H1 (cell line): ENCODE measurements at regions not wholly inside any gene's neighbourhood (a gene's known extent, or its start where the extent isn't known, plus 50 kb on each side); places are given as distances from the start of the nearest gene placed in this dataset.

Experiments
- BCL11A ChIP-seq, 2 experiments: IDR thresholded peaks; one replicate each; pipeline ENCODE4 v1.6.1; 2011; ENCODE audit warnings: low read depth in 2 of 2, low read length in 2 of 2, mild to moderate bottlenecking in 2 of 2
- CHD7 ChIP-seq: fragments of 300-600 bp; sonication (generic); IDR thresholded peaks from 2 replicates; pipeline ENCODE4 v1.7.1; 2012; ENCODE audit warnings: low read length, moderate library complexity, mild to moderate bottlenecking, inconsistent platforms; ENCODE audit not compliant: insufficient replicate concordance
- RBBP5 ChIP-seq: IDR thresholded peaks from 2 replicates; pipeline ENCODE4 v1.7.1; 2012; ENCODE audit warnings: low read depth, mild to moderate bottlenecking, inconsistent platforms, low read length, moderate library complexity, borderline replicate concordance
- RNF2 ChIP-seq: fragments of 200-900, 300-1000 bp; sonication (generic); IDR thresholded peaks from 2 replicates; pipeline ENCODE4 v1.7.1; 2016; ENCODE audit warnings: borderline replicate concordance, low read depth, mild to moderate bottlenecking, antibody characterized with exemption, low read length; ENCODE audit not compliant: poor library complexity, severe bottlenecking; ENCODE audit errors: missing control alignments
- SIN3A ChIP-seq, 2 experiments: IDR thresholded peaks in 1 of 2; conservative IDR thresholded peaks in 1 of 2; 2 replicates each; pipeline ENCODE4 v1.6.1; 2011 to 2012; ENCODE audit warnings: low read length in 2 of 2, improper control_type of control experiment in 1 of 2, low read depth in 1 of 2, mild to moderate bottlenecking in 1 of 2
- SP2 ChIP-seq: IDR thresholded peaks from 2 replicates; pipeline ENCODE4 v1.6.1; 2012; ENCODE audit warnings: mild to moderate bottlenecking, low read length, inconsistent platforms
- YY1 ChIP-seq: IDR thresholded peaks from 2 replicates; pipeline ENCODE4 v1.6.1; 2011; ENCODE audit warnings: low read depth, mild to moderate bottlenecking, low read length

DNA sequence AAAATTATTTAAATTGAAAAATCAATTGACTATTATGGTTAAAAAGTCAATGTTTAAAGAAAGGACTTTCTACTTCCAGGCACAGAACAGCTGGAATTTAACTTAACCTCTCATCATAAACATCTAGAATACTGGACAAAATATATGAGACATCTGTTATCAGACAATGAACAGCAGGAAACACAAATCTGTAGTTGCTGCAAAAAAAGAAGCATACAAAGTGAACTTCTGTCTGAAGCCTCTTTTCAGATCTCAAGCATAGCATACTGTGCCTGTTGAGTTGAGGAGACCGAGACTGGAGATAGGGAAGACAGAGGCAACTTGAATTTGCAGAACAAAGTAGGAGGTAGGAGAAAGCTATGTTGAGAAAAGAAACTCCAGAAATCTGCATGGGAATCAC lies 140.0 kb upstream of the CBLB start (continued):
- TF ChIP-seq CHD7 (no peak), SIN3A (conservative IDR thresholded peaks at IDR 0.05 in 1 of 2, IDR thresholded peaks at IDR 0.05 in 1 of 2; ENCODE audit: low read depth in 1 of 2, low read length in 2 of 2) (no peak), SP2 (no peak), RBBP5 (no peak), BCL11A (IDR thresholded peaks at IDR 0.05; ENCODE audit: low read depth in 2 of 2, low read length in 2 of 2) (no peak), YY1 (no peak), RNF2 (no peak)
